ENCODE measurements at regions not wholly inside any gene's neighbourhood (a gene's known extent, or its start where the extent isn't known, plus 50 kb on each side); places are given as distances from the start of the nearest gene placed in this dataset.

- Histone ChIP-seq H3K27ac (ENCODE audit: low read depth, low read length) (peak overlapping the region; percentile 22), H3K4me3 (ENCODE audit: insufficient read depth, low read depth, low read length) (no peak overlapping the region), H3K36me3 (ENCODE audit: insufficient read depth, low read length) (no peaks in the 10 kb centered on the region), H3K9ac (ENCODE audit: low read length) (no peak overlapping the region), H2AFZ (ENCODE audit: low read depth, low read length) (no peak overlapping the region), H3K4me1 (ENCODE audit: insufficient read depth, low read length) (peaks cover 31% of the 10 kb centered on the region), H4K20me1 (ENCODE audit: insufficient read depth, low read length) (no peaks in the 10 kb centered on the region), H3K9me3 (ENCODE audit: insufficient read depth, low read depth, low read length) (no peaks in the 10 kb centered on the region), H3K4me2 (ENCODE audit: low read length) (peak overlapping the region; percentile 69), H3K27me3 (ENCODE audit: insufficient read depth, low read length) (no peaks in the 10 kb centered on the region), H3K79me2 (ENCODE audit: insufficient read depth, low read length) (no peaks in the 10 kb centered on the region)
- Mint-ChIP-seq H3K27me3 (ENCODE audit: low read depth, unreplicated experiment) (no peaks in the 10 kb centered on the region), H3K36me3 (ENCODE audit: low read depth, unreplicated experiment) (no peaks in the 10 kb centered on the region), H3K4me1 (ENCODE audit: low read depth, unreplicated experiment) (peaks cover 26% of the 10 kb centered on the region), H3K4me3 (ENCODE audit: unreplicated experiment) (peak overlapping the region; percentile 12), H3K9me3 (ENCODE audit: unreplicated experiment) (no peaks in the 10 kb centered on the region), H3K27ac (ENCODE audit: unreplicated experiment) (peak overlapping the region; percentile 44)
- TF ChIP-seq EZH2 (IDR thresholded peaks at IDR 0.05; ENCODE audit: insufficient read depth, low read length) (no peak), CTCF (IDR thresholded peaks at IDR 0.05; ENCODE audit: insufficient read depth, low read depth, low read length) (no peak)
- peak; percentile 83 for FAIRE-seq
- DNase-seq (ENCODE audit: low read depth), result peak; percentile 85
Measured at GRCh38 chr7:17239683-17240521, 58.5 kb upstream of the AHR start.

- H3K9ac ChIP-seq (ENCODE audit: low read length), result no peak overlapping the region
- H3K4me1 ChIP-seq (ENCODE audit: insufficient read depth, low read length), result peaks cover 17% of the 10 kb centered on the region
- H3K9me3 ChIP-seq (ENCODE audit: insufficient read depth, low read depth, low read length), result no peaks in the 10 kb centered on the region
- FAIRE-seq (no peak), DNase-seq (ENCODE audit: low read depth) (no peak)
- no peaks in the 10 kb centered on the region for H3K27me3 ChIP-seq (ENCODE audit: insufficient read depth, low read length)
- no peak overlapping the region for H3K4me3 ChIP-seq (ENCODE audit: insufficient read depth, low read depth, low read length)
- Mint-ChIP-seq H3K27me3 (ENCODE audit: low read depth, unreplicated experiment) (no peaks in the 10 kb centered on the region), H3K27ac (ENCODE audit: unreplicated experiment) (no peak overlapping the region), H3K9me3 (ENCODE audit: unreplicated experiment) (no peaks in the 10 kb centered on the region), H3K36me3 (ENCODE audit: low read depth, unreplicated experiment) (no peaks in the 10 kb centered on the region), H3K4me1 (ENCODE audit: low read depth, unreplicated experiment) (peaks cover 17% of the 10 kb centered on the region), H3K4me3 (ENCODE audit: unreplicated experiment) (no peak overlapping the region)
- no peak for TF ChIP-seq CTCF (IDR thresholded peaks at IDR 0.05; ENCODE audit: insufficient read depth, low read depth, low read length)
- no peak for TF ChIP-seq EZH2 (IDR thresholded peaks at IDR 0.05; ENCODE audit: insufficient read depth, low read length)
- no peak overlapping the region for H3K27ac ChIP-seq (ENCODE audit: low read depth, low read length)
- no peaks in the 10 kb centered on the region for H3K36me3 ChIP-seq (ENCODE audit: insufficient read depth, low read length)
- no peak overlapping the region for H2AFZ ChIP-seq (ENCODE audit: low read depth, low read length)
- no peaks in the 10 kb centered on the region for H3K79me2 ChIP-seq (ENCODE audit: insufficient read depth, low read length)
- H4K20me1 ChIP-seq (ENCODE audit: insufficient read depth, low read length), result no peaks in the 10 kb centered on the region
- H3K4me2 ChIP-seq (ENCODE audit: low read length), result no peak overlapping the region
Measured at GRCh38 chr7:17242504-17242903, 55.9 kb upstream of the AHR start.

GRCh38 chr7:17244786-17245185, 53.7 kb upstream of the AHR start:
- Histone ChIP-seq H3K9me3 (ENCODE audit: insufficient read depth, low read depth, low read length) (no peaks in the 10 kb centered on the region), H3K9ac (ENCODE audit: low read length) (no peak overlapping the region), H4K20me1 (ENCODE audit: insufficient read depth, low read length) (no peaks in the 10 kb centered on the region), H3K4me2 (ENCODE audit: low read length) (no peak overlapping the region), H3K4me3 (ENCODE audit: insufficient read depth, low read depth, low read length) (no peak overlapping the region), H2AFZ (ENCODE audit: low read depth, low read length) (no peak overlapping the region), H3K27ac (ENCODE audit: low read depth, low read length) (no peak overlapping the region), H3K36me3 (ENCODE audit: insufficient read depth, low read length) (no peaks in the 10 kb centered on the region), H3K27me3 (ENCODE audit: insufficient read depth, low read length) (no peaks in the 10 kb centered on the region), H3K79me2 (ENCODE audit: insufficient read depth, low read length) (no peaks in the 10 kb centered on the region), H3K4me1 (ENCODE audit: insufficient read depth, low read length) (peaks cover 6% of the 10 kb centered on the region)
- FAIRE-seq (no peak), DNase-seq (ENCODE audit: low read depth) (no peak)
- Mint-ChIP-seq H3K27me3 (ENCODE audit: low read depth, unreplicated experiment) (no peaks in the 10 kb centered on the region), H3K9me3 (ENCODE audit: unreplicated experiment) (no peaks in the 10 kb centered on the region), H3K4me3 (ENCODE audit: unreplicated experiment) (no peak overlapping the region), H3K36me3 (ENCODE audit: low read depth, unreplicated experiment) (no peaks in the 10 kb centered on the region), H3K4me1 (ENCODE audit: low read depth, unreplicated experiment) (peaks cover 6% of the 10 kb centered on the region), H3K27ac (ENCODE audit: unreplicated experiment) (no peak overlapping the region)
- TF ChIP-seq EZH2 (IDR thresholded peaks at IDR 0.05; ENCODE audit: insufficient read depth, low read length), result no peak
- no peak for TF ChIP-seq CTCF (IDR thresholded peaks at IDR 0.05; ENCODE audit: insufficient read depth, low read depth, low read length)
